Neutrophil (primary cell): ENCODE measurements at regions not wholly inside any gene's neighbourhood (a gene's known extent, or its start where the extent isn't known, plus 50 kb on each side); places are given as distances from the start of the nearest gene placed in this dataset.

Experiments used
- H3K27ac ChIP-seq: fragments of 200-600 bp; sonication (generic); 2 replicates; pipeline ENCODE4 v1.5.1; 2016; ENCODE audit warnings: mild to moderate bottlenecking, moderate library complexity
- H3K27me3 ChIP-seq: fragments of 200-600 bp; sonication (generic); 2 replicates; pipeline ENCODE4 v1.6.0; 2016; ENCODE audit warnings: mild to moderate bottlenecking
- H3K36me3 ChIP-seq: fragments of 200-600 bp; sonication (generic); 2 replicates; pipeline ENCODE4 v1.5.1; 2017
- H3K4me1 ChIP-seq, 2 experiments: fragments of 200-600 bp in 1 of 2; sonication (generic) in 1 of 2; 1 replicate in 1 of 2; 2 replicates in 1 of 2; pipeline versions ENCODE4 v1.5.1 to v1.6.1; 2013 to 2016; ENCODE audit warnings: low read depth in 1 of 2, low read length in 1 of 2, mild to moderate bottlenecking in 1 of 2, moderate library complexity in 1 of 2; ENCODE audit not compliant: control insufficient read depth in 1 of 2, insufficient read depth in 1 of 2
- H3K4me3 ChIP-seq, 2 experiments: fragments of 200-600 bp in 1 of 2; sonication (generic) in 1 of 2; 1 replicate in 1 of 2; 2 replicates in 1 of 2; pipeline ENCODE4 v1.5.1; 2013 to 2016; ENCODE audit warnings: low read depth in 1 of 2, low read length in 1 of 2, mild to moderate bottlenecking in 1 of 2, moderate library complexity in 1 of 2
- H3K9me3 ChIP-seq: fragments of 200-600 bp; sonication (generic); 2 replicates; pipeline ENCODE4 v1.5.1; 2016
- TF ChIP-seq, protein P1 (sequence below): fragments of 200-600 bp; sonication (generic); IDR thresholded peaks from 2 replicates; pipeline ENCODE4 v1.5.1; 2016; ENCODE audit warnings: antibody characterized with exemption

DNA sequence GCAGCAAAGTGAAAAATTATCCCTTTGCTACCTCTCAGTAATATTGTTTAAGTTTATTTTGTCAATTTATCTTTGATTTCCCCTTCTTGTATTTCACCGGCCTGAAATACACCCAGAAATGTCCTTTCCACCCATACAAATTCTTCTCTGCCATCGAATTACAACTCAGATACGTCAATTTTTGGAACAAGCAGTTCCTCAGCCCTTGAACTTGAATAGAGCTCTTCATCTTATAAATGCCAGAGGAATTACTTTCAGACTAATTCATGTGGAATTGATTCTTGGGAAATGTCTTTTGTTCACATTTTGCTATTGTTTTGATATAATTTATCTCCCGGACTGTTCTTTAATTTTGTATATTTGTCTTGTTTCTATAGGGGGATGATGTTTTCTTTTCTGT is 1359.3 kb upstream of the MIR17HG start:
- Histone ChIP-seq H3K27me3 (no peaks in the 10 kb centered on the region), H3K36me3 (no peaks in the 10 kb centered on the region), H3K4me1 (no peaks in the 10 kb centered on the region), H3K4me3 (no peak overlapping the region), H3K27ac (no peak overlapping the region), H3K9me3 (no peaks in the 10 kb centered on the region)
- TF ChIP-seq, protein P1, sequence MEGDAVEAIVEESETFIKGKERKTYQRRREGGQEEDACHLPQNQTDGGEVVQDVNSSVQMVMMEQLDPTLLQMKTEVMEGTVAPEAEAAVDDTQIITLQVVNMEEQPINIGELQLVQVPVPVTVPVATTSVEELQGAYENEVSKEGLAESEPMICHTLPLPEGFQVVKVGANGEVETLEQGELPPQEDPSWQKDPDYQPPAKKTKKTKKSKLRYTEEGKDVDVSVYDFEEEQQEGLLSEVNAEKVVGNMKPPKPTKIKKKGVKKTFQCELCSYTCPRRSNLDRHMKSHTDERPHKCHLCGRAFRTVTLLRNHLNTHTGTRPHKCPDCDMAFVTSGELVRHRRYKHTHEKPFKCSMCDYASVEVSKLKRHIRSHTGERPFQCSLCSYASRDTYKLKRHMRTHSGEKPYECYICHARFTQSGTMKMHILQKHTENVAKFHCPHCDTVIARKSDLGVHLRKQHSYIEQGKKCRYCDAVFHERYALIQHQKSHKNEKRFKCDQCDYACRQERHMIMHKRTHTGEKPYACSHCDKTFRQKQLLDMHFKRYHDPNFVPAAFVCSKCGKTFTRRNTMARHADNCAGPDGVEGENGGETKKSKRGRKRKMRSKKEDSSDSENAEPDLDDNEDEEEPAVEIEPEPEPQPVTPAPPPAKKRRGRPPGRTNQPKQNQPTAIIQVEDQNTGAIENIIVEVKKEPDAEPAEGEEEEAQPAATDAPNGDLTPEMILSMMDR, result no peak

DNA sequence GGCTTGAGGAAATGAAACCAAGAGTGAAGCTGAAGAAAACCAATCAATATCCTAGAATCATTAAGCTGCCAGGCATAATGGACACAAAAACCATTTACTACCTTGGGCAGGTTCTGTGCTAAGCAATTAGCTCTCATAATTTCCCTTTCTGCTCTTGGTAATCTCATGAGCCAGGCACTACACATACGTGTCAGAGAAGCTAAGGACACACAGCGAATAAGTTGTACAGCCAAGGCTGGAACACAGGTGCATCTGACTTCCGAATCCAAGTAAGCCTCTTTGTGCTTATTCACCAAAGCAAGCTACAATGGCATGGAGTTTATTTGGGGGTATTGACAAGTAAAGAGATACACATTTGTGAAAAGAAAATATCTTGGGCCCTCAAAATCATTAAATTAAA is 1343.9 kb upstream of the MIR17HG start:
- H3K9me3 ChIP-seq, result no peaks in the 10 kb centered on the region
- no peak overlapping the region for H3K4me3 ChIP-seq
- TF ChIP-seq, protein P1, result no peak
- H3K27me3 ChIP-seq, result no peaks in the 10 kb centered on the region
- no peaks in the 10 kb centered on the region for H3K4me1 ChIP-seq
- H3K27ac ChIP-seq, result no peak overlapping the region
- H3K36me3 ChIP-seq, result no peaks in the 10 kb centered on the region

DNA sequence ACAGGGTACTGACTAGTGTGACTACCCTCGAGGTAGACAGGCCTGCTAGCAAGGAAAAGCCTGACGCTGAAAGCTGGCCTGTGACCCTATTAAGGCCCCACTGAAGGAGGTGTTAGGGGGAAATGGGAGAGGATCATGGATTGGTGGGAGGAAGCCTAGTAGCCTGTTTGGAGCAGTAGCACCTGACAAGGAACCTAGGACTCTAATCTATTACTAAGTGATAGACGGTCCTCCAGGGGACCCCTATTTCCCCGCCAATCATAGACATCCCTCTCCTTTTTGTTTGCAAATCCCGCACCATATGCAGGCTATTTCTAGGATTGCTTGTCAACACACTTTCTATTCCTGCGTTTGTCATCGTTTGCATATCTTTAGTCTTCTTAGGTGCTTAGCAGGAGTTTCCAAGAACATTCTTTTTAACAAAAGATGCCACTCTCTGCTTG is 1338.8 kb upstream of the MIR17HG start:
- no peaks in the 10 kb centered on the region for H3K9me3 ChIP-seq
- no peaks in the 10 kb centered on the region for H3K36me3 ChIP-seq
- H3K4me1 ChIP-seq, result no peaks in the 10 kb centered on the region
- TF ChIP-seq, protein P1, result no peak
- no peaks in the 10 kb centered on the region for H3K27me3 ChIP-seq
- no peak overlapping the region for H3K4me3 ChIP-seq
- no peak overlapping the region for H3K27ac ChIP-seq

DNA sequence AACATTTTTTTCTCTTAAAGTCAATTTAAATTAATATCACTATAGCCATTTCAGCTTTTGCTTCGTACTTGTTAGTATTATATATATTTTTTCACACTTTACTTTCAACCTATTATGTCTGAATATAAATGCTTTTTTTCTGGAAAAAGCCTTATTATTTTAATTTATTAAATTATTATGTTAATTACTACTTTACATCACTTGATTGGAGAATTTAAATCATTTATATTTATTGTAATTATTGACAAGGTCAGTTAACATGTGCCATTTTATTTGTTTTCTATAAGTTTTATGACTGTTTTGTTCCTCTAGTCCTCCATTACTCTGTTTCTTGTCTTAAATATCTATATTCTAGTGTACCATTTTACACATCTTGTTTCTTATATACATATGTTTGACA is 1333.4 kb upstream of the MIR17HG start:
- no peak overlapping the region for H3K4me3 ChIP-seq
- no peaks in the 10 kb centered on the region for H3K36me3 ChIP-seq
- no peaks in the 10 kb centered on the region for H3K27me3 ChIP-seq
- H3K9me3 ChIP-seq, result no peaks in the 10 kb centered on the region
- no peaks in the 10 kb centered on the region for H3K4me1 ChIP-seq
- TF ChIP-seq, protein P1, result no peak
- no peak overlapping the region for H3K27ac ChIP-seq

DNA sequence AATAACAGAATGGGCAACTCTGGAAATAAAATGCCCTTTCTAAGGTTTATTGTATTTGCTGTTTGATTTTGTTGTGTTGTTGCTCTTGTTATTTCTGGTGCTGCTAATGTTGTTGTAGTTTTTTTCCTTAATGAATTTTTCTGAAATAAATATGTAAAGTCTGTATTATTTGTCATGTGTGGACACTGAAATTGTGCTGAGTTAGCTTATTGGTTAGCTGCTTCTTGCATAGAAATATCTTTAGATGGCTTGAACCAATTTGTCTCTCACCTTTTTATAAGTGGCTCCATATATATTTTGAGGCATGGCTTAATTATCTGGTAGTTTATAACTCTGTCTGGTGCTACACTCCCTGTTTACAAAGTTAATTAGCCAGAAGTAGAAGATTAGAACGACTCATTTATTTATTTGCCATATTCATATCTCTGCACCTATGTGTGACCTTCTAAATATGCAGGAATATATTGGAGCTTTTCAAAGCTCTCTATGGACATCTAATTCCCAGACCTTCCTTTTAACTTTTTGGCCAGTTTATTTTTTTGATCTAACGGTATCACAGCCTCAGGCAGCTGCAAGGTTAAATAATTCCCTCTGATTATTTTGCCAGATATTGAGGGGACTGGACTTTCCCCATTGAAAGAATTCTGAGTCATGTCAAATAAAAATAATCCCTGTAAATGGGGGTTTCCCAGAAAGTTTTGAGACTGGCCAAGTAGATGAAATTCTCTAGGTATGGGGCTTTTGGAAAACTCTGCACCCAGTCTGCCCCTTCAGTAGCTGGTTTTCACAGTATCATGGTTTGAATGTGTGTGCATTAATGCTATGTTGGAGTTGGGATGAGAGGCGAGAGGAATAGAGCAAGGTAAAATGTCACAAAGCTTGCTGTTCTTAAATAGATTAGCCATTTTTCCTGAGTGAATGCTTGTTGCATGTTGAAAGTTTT is 1331.7 kb upstream of the MIR17HG start:
- no peaks in the 10 kb centered on the region for H3K9me3 ChIP-seq
- TF ChIP-seq, protein P1, result no peak
- no peaks in the 10 kb centered on the region for H3K4me1 ChIP-seq
- H3K4me3 ChIP-seq, result no peak overlapping the region
- no peaks in the 10 kb centered on the region for H3K36me3 ChIP-seq
- H3K27me3 ChIP-seq, result no peaks in the 10 kb centered on the region
- no peak overlapping the region for H3K27ac ChIP-seq
